Mesenchymal stem cell (in vitro differentiated cells and primary cell): ENCODE measurements at regions not wholly inside any gene's neighbourhood (a gene's known extent, or its start where the extent isn't known, plus 50 kb on each side); places are given as distances from the start of the nearest gene placed in this dataset.

Experiments
- DNase-seq: peaks from one replicate; pipeline ENCODE4 v3.0.0-alpha.2; 2013
- H2AFZ ChIP-seq: one replicate; pipeline ENCODE4 v1.6.1; 2013; ENCODE audit warnings: low read depth, mild to moderate bottlenecking, control low read depth, inconsistent platforms, low read length, moderate library complexity
- H2AK5ac ChIP-seq: 2 replicates; pipeline ENCODE4 v1.6.1; 2013; ENCODE audit warnings: low read length, moderate library complexity, mild to moderate bottlenecking, inconsistent platforms; ENCODE audit not compliant: severe bottlenecking
- H2BK120ac ChIP-seq: one replicate; pipeline ENCODE4 v1.6.1; 2013; ENCODE audit warnings: low read depth, mild to moderate bottlenecking, inconsistent platforms, low read length, moderate library complexity
- H2BK12ac ChIP-seq, 2 experiments: one replicate each; pipeline ENCODE4 v1.6.1; 2013; ENCODE audit warnings: inconsistent platforms in 2 of 2, low read length in 2 of 2, mild to moderate bottlenecking in 2 of 2, moderate library complexity in 2 of 2, control low read depth in 1 of 2
- H2BK15ac ChIP-seq: one replicate; pipeline ENCODE4 v1.6.1; 2013; ENCODE audit warnings: mild to moderate bottlenecking, low read depth, inconsistent platforms; ENCODE audit not compliant: poor library complexity, severe bottlenecking
- H2BK5ac ChIP-seq: 2 replicates; pipeline ENCODE4 v1.6.1; 2013; ENCODE audit warnings: low read depth, mild to moderate bottlenecking, low read length, control low read depth, inconsistent platforms; ENCODE audit not compliant: poor library complexity, severe bottlenecking
- H3K14ac ChIP-seq, 2 experiments: one replicate each; pipeline ENCODE4 v1.6.1; 2013; ENCODE audit warnings: inconsistent platforms in 2 of 2, low read length in 2 of 2, control low read depth in 1 of 2, mild to moderate bottlenecking in 1 of 2, moderate library complexity in 1 of 2
- H3K18ac ChIP-seq, 2 experiments: one replicate each; pipeline ENCODE4 v1.6.1; 2013; ENCODE audit warnings: inconsistent platforms in 2 of 2, low read length in 2 of 2, control low read depth in 1 of 2, low read depth in 1 of 2, mild to moderate bottlenecking in 1 of 2
- H3K23ac ChIP-seq, 2 experiments: one replicate each; pipeline ENCODE4 v1.6.1; 2013; ENCODE audit warnings: inconsistent platforms in 2 of 2, low read length in 2 of 2, mild to moderate bottlenecking in 2 of 2, moderate library complexity in 2 of 2, control low read depth in 1 of 2
- H3K27ac ChIP-seq: 2 replicates; pipeline ENCODE4 v1.5.1; 2013; ENCODE audit warnings: mild to moderate bottlenecking, moderate library complexity, low read length, control low read depth, inconsistent platforms; ENCODE audit not compliant: poor library complexity, severe bottlenecking
- H3K27me3 ChIP-seq, 2 experiments: 2 replicates each; pipeline versions ENCODE4 v1.6.1 to v1.7.0; 2013; ENCODE audit warnings: low read length in 2 of 2, mild to moderate bottlenecking in 2 of 2, moderate library complexity in 2 of 2, control low read depth in 1 of 2, inconsistent platforms in 1 of 2; ENCODE audit not compliant: control insufficient read depth in 1 of 2, insufficient read depth in 1 of 2
- H3K36me3 ChIP-seq, 2 experiments: 2 replicates each; pipeline versions ENCODE4 v1.6.1 to v1.7.0; 2013; ENCODE audit warnings: low read length in 2 of 2, control low read depth in 1 of 2, inconsistent platforms in 1 of 2, low read depth in 1 of 2, mild to moderate bottlenecking in 1 of 2; ENCODE audit not compliant: insufficient read depth in 2 of 2, control insufficient read depth in 1 of 2
- H3K4ac ChIP-seq, 2 experiments: one replicate each; pipeline ENCODE4 v1.6.1; 2013; ENCODE audit warnings: inconsistent platforms in 2 of 2, low read length in 2 of 2, mild to moderate bottlenecking in 2 of 2, moderate library complexity in 2 of 2, control low read depth in 1 of 2, low read depth in 1 of 2
- H3K4me1 ChIP-seq: 2 replicates; pipeline ENCODE4 v1.6.1; 2013; ENCODE audit warnings: low read depth, low read length, control low read depth; ENCODE audit not compliant: control insufficient read depth, insufficient read depth
- H3K4me2 ChIP-seq: 2 replicates; pipeline ENCODE4 v1.6.1; 2013; ENCODE audit warnings: low read length, mild to moderate bottlenecking, inconsistent platforms; ENCODE audit not compliant: poor library complexity, severe bottlenecking
- H3K4me3 ChIP-seq, 2 experiments: 2 replicates each; pipeline versions ENCODE4 v1.5.1 to v1.7.0; 2013; ENCODE audit warnings: low read length in 2 of 2, mild to moderate bottlenecking in 2 of 2, control low read depth in 1 of 2, low read depth in 1 of 2; ENCODE audit not compliant: insufficient read depth in 1 of 2
- H3K79me1 ChIP-seq: replicated peaks from 2 replicates; pipeline ENCODE4 v1.6.1; 2013; ENCODE audit warnings: mild to moderate bottlenecking, control low read depth, low read length, inconsistent platforms; ENCODE audit not compliant: poor library complexity, severe bottlenecking
- H3K9ac ChIP-seq: 2 replicates; pipeline ENCODE4 v1.7.0; 2013; ENCODE audit warnings: mild to moderate bottlenecking, low read length, moderate library complexity
- H3K9me3 ChIP-seq: 2 replicates; pipeline ENCODE4 v1.7.0; 2013; ENCODE audit warnings: mild to moderate bottlenecking, low read length; ENCODE audit not compliant: control insufficient read depth
- H4K8ac ChIP-seq: one replicate; pipeline ENCODE4 v1.6.1; 2013; ENCODE audit warnings: inconsistent platforms, mild to moderate bottlenecking, low read length, moderate library complexity
- H4K91ac ChIP-seq: one replicate; pipeline ENCODE4 v1.6.1; 2013; ENCODE audit warnings: mild to moderate bottlenecking, low read length, inconsistent platforms
- WGBS: methylation state at CpG from one replicate; pipeline ENCODE4 v1.1.7; 2013; ENCODE audit warnings: mixed read lengths; 5-methylcytosine and 5-hydroxymethylcytosine counted together

DNA sequence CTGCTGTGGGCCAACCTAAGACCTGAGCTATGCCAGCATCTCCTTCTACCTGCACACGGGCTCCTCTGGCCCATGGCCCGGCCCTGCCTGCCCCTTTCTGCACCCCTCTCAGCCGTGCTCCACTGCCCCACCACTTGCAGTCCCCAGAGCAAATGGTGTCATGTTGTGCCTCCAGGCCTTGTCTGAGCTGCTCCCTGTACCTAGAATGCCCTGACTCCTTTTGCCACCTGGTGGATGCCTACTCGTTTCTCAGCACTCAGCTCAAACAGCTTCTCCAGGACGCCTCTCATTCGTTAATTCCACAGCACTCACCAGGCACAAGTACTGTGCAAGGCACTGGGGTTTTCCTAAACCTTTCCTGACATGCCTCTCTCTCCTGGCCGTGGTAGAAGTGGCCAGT lies 63.2 kb upstream of the PNMA1 start:
- H3K14ac ChIP-seq, result no peak overlapping the region
- 86% methylated on average over 7 of the region's 7 CpGs for WGBS
- no peak overlapping the region for H4K8ac ChIP-seq
- H3K4ac ChIP-seq, result no peak overlapping the region
- H2BK15ac ChIP-seq, result no peak overlapping the region
- H3K36me3 ChIP-seq, result peaks cover 3 to 7% of the 10 kb centered on the region in 2 experiments
- H4K91ac ChIP-seq, result no peak overlapping the region
- no peak overlapping the region for H2AFZ ChIP-seq
- DNase-seq, result no peak
- peaks cover 11% of the 10 kb centered on the region for H3K79me1 ChIP-seq
- H3K18ac ChIP-seq, result no peak overlapping the region
- peaks cover 30% of the 10 kb centered on the region for H3K4me1 ChIP-seq
- no peak overlapping the region for H3K27ac ChIP-seq
- no peaks in the 10 kb centered on the region for H3K27me3 ChIP-seq
- H2BK5ac ChIP-seq, result no peak overlapping the region
- no peak overlapping the region for H3K4me3 ChIP-seq
- H3K4me2 ChIP-seq, result no peak overlapping the region
- no peak overlapping the region for H2BK12ac ChIP-seq
- no peak overlapping the region for H3K23ac ChIP-seq
- no peaks in the 10 kb centered on the region for H3K9me3 ChIP-seq
- no peak overlapping the region for H2AK5ac ChIP-seq
- H2BK120ac ChIP-seq, result no peak overlapping the region
- H3K9ac ChIP-seq, result no peak overlapping the region

DNA sequence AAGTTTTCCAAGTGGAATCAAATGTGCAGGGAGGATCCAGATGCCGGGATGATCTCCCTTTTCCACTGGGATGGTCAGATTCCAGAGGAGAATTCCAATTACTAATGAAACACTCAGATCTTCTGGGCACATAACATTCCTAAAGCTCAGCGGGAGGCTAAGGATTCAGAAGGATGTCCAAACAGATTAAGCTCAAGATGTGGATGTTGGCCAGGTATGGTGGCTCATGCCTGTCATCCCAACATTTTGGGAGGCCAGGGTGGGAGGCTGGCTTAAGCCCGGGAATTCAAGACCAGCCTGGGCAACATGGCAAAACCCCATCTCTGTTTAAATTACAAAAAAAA lies 62.0 kb upstream of the PNMA1 start:
- Histone ChIP-seq H3K9me3 (no peaks in the 10 kb centered on the region), H4K8ac (no peak overlapping the region), H3K18ac (no peak overlapping the region), H2BK120ac (no peak overlapping the region), H3K9ac (peak overlapping the region; percentile 20), H3K4me2 (no peak overlapping the region), H3K27me3 (no peaks in the 10 kb centered on the region), H3K4ac (no peak overlapping the region), H2AK5ac (no peak overlapping the region), H3K36me3 (peaks cover 3 to 11% of the 10 kb centered on the region in 2 experiments), H2BK15ac (no peak overlapping the region), H3K4me3 (no peak overlapping the region), H2BK12ac (no peak overlapping the region), H3K23ac (no peak overlapping the region), H2BK5ac (no peak overlapping the region), H4K91ac (no peak overlapping the region), H3K14ac (no peak overlapping the region), H2AFZ (no peak overlapping the region), H3K79me1 (peaks cover 11% of the 10 kb centered on the region), H3K27ac (no peak overlapping the region), H3K4me1 (peaks cover 37% of the 10 kb centered on the region)
- no peak for DNase-seq
- 95% methylated on average over 2 of the region's 3 CpGs for WGBS

DNA sequence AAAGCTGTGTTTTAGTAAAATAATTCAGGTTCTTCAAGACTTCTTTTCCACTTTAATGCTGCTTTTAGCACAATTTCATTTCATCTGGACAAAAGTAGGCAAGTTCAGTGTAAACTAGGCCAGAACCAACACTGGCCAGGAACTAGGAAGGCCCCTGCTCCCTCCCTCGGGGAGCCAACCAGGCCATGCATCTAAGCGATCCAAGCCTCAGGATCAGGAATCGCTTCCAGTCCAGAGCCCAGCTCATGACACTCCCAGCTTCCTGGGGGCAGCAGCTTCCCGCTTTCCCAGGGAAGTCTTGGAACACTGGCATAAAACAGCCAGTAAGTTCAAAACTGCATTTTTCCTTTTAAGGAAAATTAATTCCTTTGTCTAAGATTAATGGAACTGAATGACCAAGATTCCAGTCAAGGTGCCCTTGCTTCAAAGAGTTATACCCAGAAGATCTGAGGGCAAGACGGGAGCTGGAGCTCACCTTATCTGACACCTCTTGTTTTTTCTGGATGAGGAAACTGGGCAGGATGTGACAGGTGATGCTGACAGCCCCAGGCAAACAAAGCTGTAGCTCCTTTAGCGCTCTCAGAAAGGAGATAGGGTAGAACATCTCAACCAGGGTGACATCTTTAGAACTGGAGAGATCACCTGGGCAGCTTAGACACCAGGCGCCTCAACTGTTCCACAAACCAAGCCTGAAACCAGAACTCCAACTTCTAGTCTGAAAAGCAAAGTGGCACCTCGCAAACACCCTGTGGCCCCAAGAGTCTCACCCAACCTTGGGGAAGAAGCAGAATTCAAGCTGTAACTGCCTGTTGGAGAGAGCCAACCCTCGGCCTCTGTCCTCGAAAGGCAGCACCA lies 61.4 kb upstream of the PNMA1 start:
- Histone ChIP-seq H4K8ac (no peak overlapping the region), H3K36me3 (peaks cover 3 to 12% of the 10 kb centered on the region in 2 experiments), H3K9ac (peak overlapping the region; percentile 20), H2BK120ac (no peak overlapping the region), H3K23ac (no peak overlapping the region), H3K14ac (no peak overlapping the region), H3K4me2 (no peak overlapping the region), H3K4ac (no peak overlapping the region), H3K4me3 (no peak overlapping the region), H3K27ac (no peak overlapping the region), H2AFZ (no peak overlapping the region), H2BK5ac (no peak overlapping the region), H3K18ac (no peak overlapping the region), H2AK5ac (peak overlapping the region; percentile 31), H3K27me3 (no peaks in the 10 kb centered on the region), H2BK15ac (no peak overlapping the region), H2BK12ac (no peak overlapping the region), H3K79me1 (peaks cover 11% of the 10 kb centered on the region), H4K91ac (no peak overlapping the region), H3K9me3 (no peaks in the 10 kb centered on the region), H3K4me1 (peaks cover 43% of the 10 kb centered on the region)
- WGBS, result 97% methylated on average over 9 of the region's 10 CpGs
- no peak for DNase-seq

DNA sequence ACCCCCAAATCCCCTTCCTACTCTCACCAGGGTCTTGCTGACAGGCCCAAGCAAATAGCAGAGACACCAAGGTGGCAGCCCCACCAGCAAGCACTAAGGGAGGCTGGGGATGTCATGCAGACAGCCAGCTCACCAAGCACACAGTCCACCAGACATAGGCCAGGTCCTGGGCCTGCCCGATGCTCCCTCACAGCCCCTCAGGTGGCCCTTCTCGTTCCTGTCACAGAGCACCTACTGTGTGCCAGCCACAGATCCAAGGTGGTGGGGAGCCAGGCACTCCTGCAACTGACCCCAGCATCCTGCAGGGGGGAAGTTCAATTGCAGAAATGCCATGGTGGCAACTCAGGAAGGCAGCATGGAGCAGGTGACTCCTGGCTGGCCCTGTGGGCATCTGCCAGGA lies 60.5 kb upstream of the PNMA1 start:
- peak overlapping the region; percentile 18 to 72 for H3K18ac ChIP-seq
- H2AFZ ChIP-seq, result no peak overlapping the region
- 98% methylated on average over 2 of the region's 2 CpGs for WGBS
- H4K8ac ChIP-seq, result no peak overlapping the region
- no peak for DNase-seq
- H2BK15ac ChIP-seq, result no peak overlapping the region
- H3K27me3 ChIP-seq, result no peaks in the 10 kb centered on the region
- no peak overlapping the region for H2BK5ac ChIP-seq
- H3K27ac ChIP-seq, result no peak overlapping the region
- H3K4me2 ChIP-seq, result no peak overlapping the region
- no peak overlapping the region for H3K9ac ChIP-seq
- peak overlapping the region; percentile 34 for H2AK5ac ChIP-seq
- H2BK12ac ChIP-seq, result no peak overlapping the region
- H2BK120ac ChIP-seq, result no peak overlapping the region
- H3K79me1 ChIP-seq, result peaks cover 7% of the 10 kb centered on the region
- no peak overlapping the region for H3K4ac ChIP-seq
- H4K91ac ChIP-seq, result peak overlapping the region; percentile 57
- peak overlapping the region in 1 of 2 experiments; percentile 66 for H3K23ac ChIP-seq
- no peaks in the 10 kb centered on the region for H3K9me3 ChIP-seq
- H3K4me3 ChIP-seq, result peak overlapping the region in 1 of 2 experiments; percentile 11
- H3K36me3 ChIP-seq, result peaks cover 0 to 12% of the 10 kb centered on the region in 2 experiments
- H3K14ac ChIP-seq, result no peak overlapping the region
- H3K4me1 ChIP-seq, result peaks cover 40% of the 10 kb centered on the region
